ENCODE measurements at regions not wholly inside any gene's neighbourhood (a gene's known extent, or its start where the extent isn't known, plus 50 kb on each side); places are given as distances from the start of the nearest gene placed in this dataset.

GRCh38 chr2:167803449-167803988, 443.9 kb downstream of the STK39 start:
- no peak for TF ChIP-seq CTCF (IDR thresholded peaks at IDR 0.05; ENCODE audit: low read depth, low read length, missing control alignments)
- no peak for DNase-seq (ENCODE audit: low read depth)
- H3K4me3 ChIP-seq (ENCODE audit: low read depth, low read length), result no peak overlapping the region

GRCh38 chr2:167794554-167795255, 452.7 kb downstream of the STK39 start:
- no peak for TF ChIP-seq CTCF (IDR thresholded peaks at IDR 0.05; ENCODE audit: low read depth, low read length, missing control alignments)
- DNase-seq (ENCODE audit: low read depth), result no peak
- H3K4me3 ChIP-seq (ENCODE audit: low read depth, low read length), result no peak overlapping the region

- TF ChIP-seq CTCF (IDR thresholded peaks at IDR 0.05; ENCODE audit: low read depth, low read length, missing control alignments), result no peak
- no peak for DNase-seq (ENCODE audit: low read depth)
- no peak overlapping the region for H3K4me3 ChIP-seq (ENCODE audit: low read depth, low read length)
Observed at GRCh38 chr2:167793725-167794124, 453.7 kb downstream of the STK39 start.

- TF ChIP-seq CTCF (IDR thresholded peaks at IDR 0.05; ENCODE audit: low read depth, low read length, missing control alignments), result no peak
- DNase-seq (ENCODE audit: low read depth), result no peak
- H3K4me3 ChIP-seq (ENCODE audit: low read depth, low read length), result no peak overlapping the region
Observed at GRCh38 chr2:167792126-167792525, 455.3 kb downstream of the STK39 start.

GRCh38 chr2:167790781-167791450, 456.5 kb downstream of the STK39 start:
- H3K4me3 ChIP-seq (ENCODE audit: low read depth, low read length), result no peak overlapping the region
- no peak for DNase-seq (ENCODE audit: low read depth)
- TF ChIP-seq CTCF (IDR thresholded peaks at IDR 0.05; ENCODE audit: low read depth, low read length, missing control alignments), result no peak

GRCh38 chr2:167790189-167790588, 457.2 kb downstream of the STK39 start:
- no peak for TF ChIP-seq CTCF (IDR thresholded peaks at IDR 0.05; ENCODE audit: low read depth, low read length, missing control alignments)
- no peak for DNase-seq (ENCODE audit: low read depth)
- H3K4me3 ChIP-seq (ENCODE audit: low read depth, low read length), result no peak overlapping the region

All from GM12864 (cell line).